HL-60/S4 (cell line): ENCODE measurements at regions not wholly inside any gene's neighbourhood (a gene's known extent, or its start where the extent isn't known, plus 50 kb on each side); places are given as distances from the start of the nearest gene placed in this dataset.

ENCODE experiments used
- in situ Hi-C: fragments of 300-500 bp; cut with MboI; formaldehyde crosslinking; loops from 2 replicates; pipeline ENCODE4 v1.14.3; 2022; ENCODE audit warnings: low sequenced_read_pairs

DNA sequence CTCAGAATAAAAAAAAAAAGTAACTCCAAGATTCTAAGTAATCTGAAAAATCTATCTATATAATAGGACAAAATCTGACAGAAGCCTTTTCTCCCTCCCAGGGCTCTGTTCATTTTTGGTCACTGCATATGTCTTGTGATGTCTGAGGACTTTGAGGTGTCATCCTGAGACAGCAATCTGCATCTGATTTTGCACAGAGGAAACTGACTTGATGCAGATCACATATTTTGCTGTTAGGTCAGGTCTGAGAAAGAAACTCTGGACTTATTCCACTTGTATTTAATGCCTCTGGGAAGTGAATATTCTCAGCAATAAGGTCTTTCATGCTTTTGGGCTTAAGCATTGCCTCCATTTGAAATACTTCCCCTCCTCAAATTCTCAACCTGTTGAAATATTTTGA lies 295.2 kb upstream of the THBS1 start:
- in situ Hi-C loops, result no loop called here

DNA sequence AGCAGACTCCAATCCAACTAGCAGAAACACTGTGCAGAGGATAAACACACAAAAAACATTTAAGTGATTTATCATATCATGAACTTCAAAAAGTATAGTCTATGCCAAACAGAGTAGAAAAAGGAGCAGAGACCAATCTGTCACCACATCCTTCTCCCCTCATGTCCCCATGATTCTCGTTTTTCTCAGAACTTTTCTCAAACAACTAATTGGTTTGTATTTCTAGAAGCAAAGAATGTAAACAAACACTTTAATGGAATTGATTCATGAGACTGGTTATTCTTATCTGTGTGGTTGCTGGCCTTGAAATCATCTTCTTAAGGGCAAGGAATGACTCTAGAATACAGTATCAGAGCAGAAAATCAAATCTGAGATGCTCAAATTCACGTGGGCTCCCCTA lies 294.2 kb upstream of the THBS1 start:
- in situ Hi-C loops, result no loop called here

DNA sequence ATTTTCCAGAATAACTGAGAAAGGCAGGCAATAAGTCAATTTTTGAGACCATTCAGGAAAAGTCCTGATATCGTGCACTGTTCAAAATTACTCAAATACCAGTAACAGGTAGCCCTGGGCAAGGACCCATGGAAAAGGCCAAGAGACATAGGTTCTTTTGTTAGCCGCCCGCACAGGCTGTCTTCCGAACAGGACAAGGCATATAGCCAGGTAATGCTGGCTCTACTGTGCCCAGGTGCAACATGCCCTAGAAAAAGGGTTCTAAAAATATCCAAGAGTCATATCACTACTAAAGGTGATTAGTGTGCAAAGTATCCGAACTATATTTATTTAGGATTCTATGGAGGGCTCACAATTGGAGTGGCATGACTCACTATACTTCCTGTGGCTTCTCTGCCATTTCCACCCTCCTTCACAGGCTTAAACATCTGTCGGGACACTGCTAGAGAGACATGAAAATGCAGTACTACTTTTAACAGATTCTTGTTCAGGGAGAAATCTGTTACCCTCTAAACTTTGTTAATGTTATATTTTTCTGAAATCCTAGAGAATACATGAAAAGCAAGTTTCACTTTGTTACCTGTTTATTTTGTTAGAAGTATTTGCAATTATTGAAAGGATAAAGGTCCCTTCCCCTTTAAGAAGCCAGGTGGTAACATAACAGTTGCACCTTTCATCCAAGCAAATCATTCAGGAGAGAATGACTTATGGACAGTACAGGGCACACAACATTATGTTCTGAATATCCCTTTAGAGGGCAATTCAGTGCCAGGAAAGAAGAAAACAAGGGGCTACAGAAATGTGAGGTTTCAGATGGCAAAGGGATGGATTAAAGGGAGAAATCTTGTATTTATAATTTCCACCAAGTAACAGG lies 293.3 kb upstream of the THBS1 start:
- in situ Hi-C loops, result no loop called here

DNA sequence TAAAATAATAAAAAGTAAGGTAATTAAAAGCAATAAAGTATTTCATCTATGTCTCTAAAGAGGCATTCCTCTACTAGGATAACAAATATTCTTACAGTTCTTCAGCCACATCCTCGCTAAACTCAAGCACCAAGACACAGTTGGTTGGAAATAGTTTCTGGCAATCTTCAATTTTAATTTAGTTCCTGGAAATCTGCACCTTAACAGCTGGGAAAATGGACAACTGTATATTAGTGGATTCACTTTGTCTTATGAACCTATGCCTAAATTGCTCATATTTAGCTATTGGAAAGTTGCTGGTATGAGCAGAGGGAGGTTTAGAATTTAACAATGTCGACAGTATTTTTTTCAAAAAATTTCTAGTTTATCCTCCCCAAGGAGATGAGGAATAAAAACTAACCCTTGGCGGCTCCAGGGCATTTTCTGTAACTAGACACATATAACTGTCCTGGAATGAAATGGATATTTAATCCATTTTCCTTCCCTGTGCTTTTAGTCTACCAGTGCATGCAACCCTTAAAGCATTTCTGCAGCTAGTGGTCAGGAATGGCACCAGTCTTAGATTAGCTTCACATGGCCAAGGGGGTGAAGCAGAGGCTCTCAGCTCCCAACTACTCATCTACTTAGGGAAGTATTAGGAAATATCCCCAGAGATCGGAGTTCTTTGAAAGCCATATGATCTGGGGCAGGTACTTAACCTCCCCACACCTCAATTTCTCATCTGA lies 290.0 kb upstream of the THBS1 start:
- in situ Hi-C loops, result no loop called here

DNA sequence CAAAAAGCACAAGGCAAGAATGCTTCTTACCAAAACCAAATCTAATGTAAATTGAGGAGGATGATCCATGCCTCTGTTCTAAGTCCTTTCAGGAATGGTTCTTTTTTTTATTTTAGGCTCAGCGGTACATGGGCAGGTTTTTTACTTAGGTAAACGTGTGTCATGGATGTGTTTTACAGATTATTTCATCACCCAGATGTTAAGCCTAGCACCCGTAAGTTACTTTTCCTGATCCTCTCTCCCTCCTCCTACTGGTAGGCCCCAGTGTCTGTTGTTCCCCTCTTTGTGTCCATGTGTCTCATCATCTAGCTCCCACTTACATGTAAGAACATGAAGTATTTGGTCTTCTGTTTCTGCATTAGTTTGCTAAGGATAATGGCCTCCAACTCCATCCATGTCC lies 289.2 kb upstream of the THBS1 start:
- in situ Hi-C loops, result no loop called here

DNA sequence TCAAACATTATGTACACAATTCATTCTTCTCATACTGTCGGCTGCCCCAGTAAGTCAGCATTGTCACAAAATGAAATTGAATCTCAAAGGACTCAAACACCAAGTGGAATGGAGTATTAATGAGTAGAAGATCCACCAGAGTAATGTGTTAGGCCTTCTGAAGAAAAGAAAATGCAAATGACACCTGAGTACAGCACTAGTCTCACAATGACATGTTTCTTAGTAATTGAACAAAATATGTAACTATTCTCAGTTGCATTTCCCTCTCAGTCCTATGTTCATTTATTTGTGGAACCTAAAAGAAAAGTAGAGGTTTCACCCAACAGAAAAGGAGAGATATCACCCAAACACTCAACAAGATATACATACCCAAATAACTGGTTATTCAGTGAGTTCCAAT lies 283.9 kb upstream of the THBS1 start:
- in situ Hi-C loops, result no loop called here

DNA sequence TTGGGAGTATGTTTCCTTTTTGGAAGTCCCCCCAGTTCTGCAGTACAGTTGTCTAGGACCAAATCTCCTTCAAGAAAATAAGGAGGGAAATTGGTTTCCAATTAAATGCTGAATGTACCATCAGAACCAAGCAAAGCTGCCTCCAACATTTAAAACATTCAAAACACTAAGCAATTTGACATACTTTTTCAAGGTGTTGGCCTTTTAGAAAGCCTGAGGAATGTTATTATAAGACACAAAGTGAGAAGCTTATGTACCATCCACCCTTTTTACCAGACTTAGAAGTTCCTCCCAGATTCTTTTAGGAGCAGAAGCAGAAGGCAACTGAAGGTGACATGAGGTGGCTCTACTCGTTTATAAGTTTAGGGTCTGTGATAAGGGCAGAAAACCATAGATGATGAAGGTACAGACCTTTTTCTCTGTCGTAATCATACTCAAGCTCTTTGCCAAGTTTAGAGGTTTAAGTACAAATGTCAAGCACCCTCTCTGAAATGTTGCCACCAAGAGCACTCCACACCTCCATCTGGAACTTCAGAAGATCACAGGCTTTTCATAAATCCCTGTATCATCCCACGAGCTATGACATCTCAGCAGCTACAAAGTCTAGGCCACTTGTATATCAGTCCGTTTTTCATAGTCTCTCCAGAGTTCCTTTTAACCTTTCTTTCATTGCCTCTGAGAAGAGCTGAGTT lies 282.5 kb upstream of the THBS1 start:
- in situ Hi-C loops, result no loop called here

DNA sequence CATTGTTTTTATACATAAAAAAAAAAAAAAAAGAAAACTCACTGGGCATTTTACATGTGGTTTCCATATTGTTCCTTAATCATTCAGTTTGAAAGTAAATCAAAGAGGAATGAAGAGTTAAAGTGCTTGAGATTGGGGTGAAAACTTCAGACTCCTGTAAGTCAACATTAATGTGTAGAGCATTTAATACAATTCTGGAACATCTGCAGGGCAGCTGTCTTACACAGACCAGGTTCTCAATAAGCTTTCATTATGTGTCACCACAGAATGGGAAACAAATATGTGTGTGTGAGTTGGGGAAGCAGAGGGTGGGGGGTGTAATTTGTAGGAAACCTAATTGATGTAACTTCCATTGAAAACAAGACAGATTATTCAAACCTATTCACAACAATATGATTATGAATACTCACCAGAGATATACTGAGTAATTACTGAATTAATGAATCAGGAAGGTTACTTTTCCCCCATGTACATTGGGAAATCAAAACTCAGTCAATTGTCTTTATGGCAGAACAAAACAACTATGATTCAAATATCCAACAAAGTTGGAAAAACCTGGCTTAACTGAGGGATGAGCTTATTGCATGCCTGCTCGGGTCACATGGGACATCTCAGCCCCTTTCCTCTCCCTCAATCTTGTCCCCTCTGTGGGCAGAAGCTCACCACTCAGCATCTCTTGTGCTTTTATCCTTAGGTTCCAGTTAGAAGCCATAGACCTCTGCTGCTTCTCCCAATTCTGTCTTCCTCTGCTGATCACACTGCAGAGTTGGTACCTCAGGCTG lies 281.2 kb upstream of the THBS1 start:
- in situ Hi-C loops, result no loop called here

DNA sequence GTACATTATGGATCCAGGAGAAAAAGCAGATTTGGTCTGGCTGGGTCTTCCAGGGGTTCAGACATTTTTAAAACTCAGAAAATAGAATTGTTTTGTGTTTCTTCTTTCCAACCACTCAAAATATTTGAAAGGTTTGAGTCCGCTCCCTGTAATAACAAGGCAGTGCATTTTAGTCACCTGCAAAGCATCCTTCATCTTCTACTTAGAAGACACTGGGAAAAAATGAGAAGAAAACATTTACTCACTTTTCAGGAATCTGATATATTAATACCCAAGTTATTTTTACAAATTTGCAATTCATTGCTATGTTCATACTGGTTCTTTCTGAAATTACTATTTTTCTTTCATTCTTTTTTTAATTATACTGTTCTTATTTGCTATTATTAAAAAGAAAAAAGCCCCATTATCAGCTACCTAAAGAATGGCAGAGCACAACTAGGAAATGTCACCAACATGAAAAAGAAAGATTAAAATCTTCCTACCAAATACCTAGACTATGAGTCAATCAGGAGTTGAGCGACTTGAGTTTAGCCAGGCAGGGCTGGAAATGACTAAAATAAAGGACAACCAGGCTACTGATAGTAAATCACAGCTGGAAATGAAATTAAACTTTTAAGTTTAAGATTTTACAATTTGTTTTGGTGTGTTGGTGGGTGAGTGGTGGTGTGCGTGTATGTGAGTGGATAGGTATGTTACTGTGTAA lies 280.3 kb upstream of the THBS1 start:
- in situ Hi-C loops, result no loop called here

DNA sequence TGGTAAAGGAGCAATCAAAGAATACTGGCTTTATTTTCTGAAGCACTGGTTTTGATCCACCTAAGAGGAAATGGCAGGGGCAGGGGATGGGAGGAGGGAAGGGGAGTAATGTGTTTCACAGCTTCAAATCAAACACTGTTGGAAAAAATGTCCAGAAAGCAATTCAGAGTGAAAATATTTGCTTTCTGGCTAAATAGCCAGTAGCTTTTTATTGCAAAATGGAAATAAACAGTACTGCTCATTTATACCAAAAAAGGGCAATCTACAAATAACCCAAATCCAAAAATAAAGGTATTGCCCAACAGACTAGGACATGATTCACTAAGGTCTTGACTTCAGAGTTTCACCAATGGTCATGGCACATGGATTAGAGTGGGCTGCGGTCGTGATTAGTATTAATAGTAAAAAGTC lies 279.3 kb upstream of the THBS1 start:
- in situ Hi-C loops, result no loop called here

DNA sequence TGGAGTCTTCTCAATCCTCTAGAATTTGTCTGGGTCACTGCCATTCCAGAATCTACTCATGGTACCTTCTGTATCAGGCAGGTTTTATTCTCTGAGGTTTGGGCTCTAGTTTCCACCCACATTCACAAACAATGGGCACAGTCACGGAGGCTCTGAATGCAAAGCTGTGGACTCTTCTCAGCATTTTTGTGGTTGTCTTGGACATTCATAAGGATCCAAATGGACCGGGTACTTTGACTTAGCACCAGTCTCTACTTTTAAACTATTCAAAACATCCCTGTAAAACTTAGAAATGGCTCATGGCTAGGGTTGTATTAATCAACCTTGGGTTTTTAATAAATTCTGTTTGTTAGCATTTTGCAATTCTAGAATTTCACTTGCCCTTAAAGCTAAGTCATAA lies 277.9 kb upstream of the THBS1 start:
- in situ Hi-C loops, result no loop called here

DNA sequence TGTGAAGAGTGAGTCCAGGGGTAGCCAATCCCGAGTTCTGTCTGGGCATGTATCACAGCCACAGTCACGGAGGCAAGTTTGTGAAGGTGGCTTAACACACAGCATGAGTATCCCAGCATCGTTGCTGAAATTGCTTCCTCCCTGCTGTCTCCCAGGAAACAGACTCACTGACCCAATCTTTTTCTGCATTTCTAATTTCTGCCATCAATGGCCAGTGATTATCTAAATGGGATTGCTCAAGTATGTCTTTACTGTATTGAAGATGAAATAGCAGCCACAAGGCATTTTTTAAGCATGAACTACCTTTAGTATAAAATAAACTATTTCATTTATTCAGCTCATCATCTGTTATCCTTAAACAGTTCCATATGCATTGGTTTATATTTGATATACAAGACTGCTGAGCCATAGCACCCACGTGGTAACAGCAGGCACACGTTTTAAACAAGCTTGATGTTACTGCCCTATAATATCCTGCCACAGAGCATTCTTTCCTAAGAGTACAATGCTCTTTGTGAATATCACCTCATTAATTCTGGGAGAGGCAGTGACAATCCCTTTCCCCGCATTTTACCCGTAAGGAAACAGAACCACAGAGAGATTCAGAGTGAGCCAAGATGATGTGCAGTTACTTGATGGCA lies 276.6 kb upstream of the THBS1 start:
- in situ Hi-C loops, result no loop called here

DNA sequence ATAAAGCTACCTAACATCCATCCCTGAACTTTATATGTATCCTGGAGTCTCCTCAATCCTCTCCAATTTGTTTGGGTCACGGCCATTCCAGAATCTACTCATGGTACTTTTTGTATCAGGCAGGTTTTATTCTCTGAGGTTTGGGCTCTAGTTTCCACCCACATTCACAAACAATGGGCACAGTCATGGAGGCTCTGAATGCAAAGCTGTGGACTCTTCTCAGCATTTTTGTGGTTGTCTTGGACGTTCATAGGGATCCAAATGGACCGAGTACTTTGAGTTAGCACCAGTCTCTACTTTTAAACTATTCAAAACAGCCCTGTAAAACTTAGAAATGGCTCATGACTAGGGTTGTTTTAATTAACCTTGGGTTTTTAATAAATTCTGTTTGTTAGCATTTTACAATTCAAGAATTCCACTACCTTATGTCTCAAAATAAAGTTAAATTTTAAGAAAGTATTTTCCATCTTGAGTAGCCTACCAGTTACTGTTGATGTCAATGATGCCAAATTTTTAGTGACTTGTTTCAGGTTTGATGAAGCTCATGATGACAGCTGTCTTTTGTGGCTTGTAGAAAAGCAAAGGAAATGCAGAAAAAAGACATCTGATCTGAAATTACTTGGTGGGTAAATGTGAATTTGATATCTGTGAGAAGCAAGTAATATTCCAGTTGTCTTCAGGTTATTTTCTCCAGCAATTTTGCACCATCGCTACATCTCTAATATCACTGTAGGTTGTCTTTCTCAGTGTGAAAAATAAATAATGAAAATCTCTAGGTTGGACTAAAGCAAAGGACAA lies 275.7 kb upstream of the THBS1 start:
- in situ Hi-C loops, result no loop called here

DNA sequence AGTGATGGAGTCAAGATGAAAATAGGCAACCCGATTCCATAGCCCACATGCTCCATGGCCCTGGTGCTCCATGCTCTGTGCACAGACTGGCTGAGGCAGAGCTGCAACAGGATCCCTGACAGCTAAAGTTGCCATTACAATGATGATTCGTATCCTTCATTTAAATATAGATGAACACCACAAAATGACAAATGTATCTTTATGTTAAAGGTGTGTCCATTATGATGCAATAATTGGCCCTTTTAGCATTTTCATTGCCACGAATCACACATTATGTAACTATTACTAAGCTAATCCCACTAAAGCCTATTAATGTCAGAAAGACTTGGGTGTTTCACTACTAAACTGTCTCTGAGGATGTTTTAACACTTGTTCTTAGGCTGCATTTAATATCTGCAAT lies 270.2 kb upstream of the THBS1 start:
- in situ Hi-C loops, result no loop called here

DNA sequence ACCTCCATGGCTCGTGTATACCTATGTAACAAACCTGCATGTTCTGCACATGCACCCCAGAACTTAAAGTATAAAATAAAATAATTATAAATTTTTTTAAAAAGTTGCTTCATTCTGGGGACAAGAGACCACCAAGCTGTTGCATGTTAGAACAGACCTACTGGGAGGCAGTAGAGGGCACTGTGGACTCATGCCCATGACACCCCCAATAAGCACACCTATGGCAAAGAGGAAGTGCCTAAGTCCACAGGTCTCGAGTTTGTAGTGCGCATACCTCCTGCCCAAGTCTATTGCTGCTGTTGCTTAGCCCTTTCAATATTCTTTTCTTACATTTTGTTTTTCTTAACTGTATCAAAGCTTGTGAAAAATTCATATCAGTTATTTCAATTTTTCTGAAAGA lies 267.9 kb upstream of the THBS1 start:
- in situ Hi-C loops, result no loop called here

DNA sequence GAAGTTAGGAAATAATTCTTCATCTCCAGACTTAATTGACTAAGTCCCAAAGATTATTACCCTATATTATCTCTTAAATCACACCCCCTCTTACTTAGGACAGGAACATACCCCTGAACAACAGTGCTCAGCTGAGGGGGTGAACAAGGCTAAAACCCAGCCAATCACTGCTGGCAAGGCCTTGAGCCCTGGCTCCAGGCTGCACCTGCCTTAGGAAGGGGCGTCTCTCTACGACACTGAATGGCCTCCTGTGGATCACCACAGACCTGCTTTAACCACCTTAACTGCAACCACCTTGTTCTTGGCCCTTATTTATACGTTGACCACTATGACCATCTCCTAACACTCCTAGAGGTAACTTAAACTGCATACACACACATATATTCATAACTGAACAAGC lies 267.4 kb upstream of the THBS1 start:
- in situ Hi-C loops, result no loop called here

DNA sequence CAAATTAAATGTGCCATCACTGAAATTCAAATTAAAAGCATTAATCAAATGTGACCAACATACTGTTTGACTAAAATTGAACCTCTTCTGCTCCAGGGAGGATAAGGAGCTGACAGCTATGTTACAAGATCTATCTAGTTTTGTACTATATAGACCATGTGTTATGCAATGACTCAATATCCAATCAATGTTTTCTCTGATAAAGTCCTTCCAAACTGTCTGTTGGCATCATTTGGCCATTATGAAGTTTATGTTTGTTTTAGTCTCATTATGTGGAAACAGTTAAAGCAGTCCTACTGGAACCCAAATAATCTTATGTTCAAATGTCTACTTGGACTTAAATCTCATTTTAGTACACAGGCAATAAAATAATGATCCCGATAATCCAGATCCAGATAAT lies 267.0 kb upstream of the THBS1 start:
- in situ Hi-C loops, result no loop called here

DNA sequence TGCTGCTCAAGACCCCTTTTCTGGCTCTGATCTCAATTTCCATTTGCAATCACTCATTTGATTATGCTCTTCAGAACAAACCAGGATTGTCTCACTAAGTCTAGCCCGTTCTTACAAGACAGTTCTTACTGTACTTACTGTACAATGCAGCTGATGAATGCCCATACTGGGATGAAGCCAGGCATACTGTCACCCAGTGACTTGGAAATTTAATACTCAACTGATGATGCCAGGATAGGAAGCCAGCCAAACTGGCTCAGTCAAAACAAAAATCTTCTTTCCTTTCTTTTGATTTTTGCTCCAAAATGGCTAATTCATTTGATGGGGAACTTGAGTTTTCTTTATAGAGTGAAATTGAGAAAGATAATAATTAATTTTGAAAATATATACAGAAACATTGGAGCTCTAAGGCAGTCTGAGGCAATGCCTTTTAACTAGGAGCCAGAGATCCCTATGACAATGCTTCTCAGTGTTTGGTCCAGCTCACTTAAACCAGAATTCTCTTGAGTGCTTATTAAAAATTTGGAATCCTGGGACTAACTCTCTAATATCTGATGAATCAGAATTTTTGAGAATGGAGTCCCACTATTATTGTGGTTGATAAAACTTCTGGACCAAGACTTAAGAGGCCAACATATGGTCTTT lies 265.6 kb upstream of the THBS1 start:
- in situ Hi-C loops, result no loop called here

DNA sequence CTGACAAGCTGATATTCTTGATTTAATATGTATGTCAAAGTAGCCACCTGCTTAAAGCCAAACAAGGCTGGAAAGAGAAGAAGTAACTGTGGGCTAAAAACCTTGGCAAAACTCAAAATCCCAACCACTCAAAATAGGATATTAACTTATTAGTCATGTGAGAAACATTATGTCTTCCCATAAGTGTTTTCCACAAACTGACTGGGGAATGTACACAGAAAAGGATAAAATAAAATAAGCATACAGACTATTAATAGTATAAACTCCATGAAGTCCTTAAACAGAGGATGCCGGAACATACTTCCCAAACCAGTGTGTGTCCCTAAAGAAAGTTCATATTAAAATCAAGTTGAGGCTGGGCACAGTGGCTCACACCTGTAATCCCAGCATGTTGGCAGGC lies 263.7 kb upstream of the THBS1 start:
- in situ Hi-C loops, result no loop called here
